HUES48 (cell line): ENCODE measurements at regions not wholly inside any gene's neighbourhood (a gene's known extent, or its start where the extent isn't known, plus 50 kb on each side); places are given as distances from the start of the nearest gene placed in this dataset.
A peak's percentile ranks its signal among the peaks of the same experiment; 100 is the strongest.
"Not testable (repeated sequence)": the region's sequence is repeated elsewhere in the genome, so short reads cannot be mapped to it uniquely, and the experiment has no call there.

Experiments used
- H3K27ac ChIP-seq: one replicate; pipeline ENCODE4 v1.7.0; 2013; ENCODE audit warnings: low read depth, low read length, inconsistent platforms
- H3K27me3 ChIP-seq: 2 replicates; pipeline ENCODE4 v1.6.1; 2013; ENCODE audit warnings: mild to moderate bottlenecking, low read length; ENCODE audit not compliant: control insufficient read depth, insufficient read depth
- H3K36me3 ChIP-seq: 2 replicates; pipeline ENCODE4 v1.6.1; 2013; ENCODE audit warnings: low read length; ENCODE audit not compliant: control insufficient read depth, insufficient read depth
- H3K4me1 ChIP-seq: 2 replicates; pipeline ENCODE4 v1.6.1; 2013; ENCODE audit warnings: mild to moderate bottlenecking, low read length; ENCODE audit not compliant: control insufficient read depth, insufficient read depth
- H3K4me3 ChIP-seq: 2 replicates; pipeline ENCODE4 v1.5.1; 2013; ENCODE audit warnings: mild to moderate bottlenecking, low read depth, low read length
- H3K9ac ChIP-seq: 2 replicates; pipeline ENCODE4 v1.6.1; 2013; ENCODE audit warnings: mild to moderate bottlenecking, low read depth, low read length, moderate library complexity
- H3K9me3 ChIP-seq: 2 replicates; pipeline ENCODE4 v1.6.1; 2013; ENCODE audit warnings: low read length; ENCODE audit not compliant: control insufficient read depth, insufficient read depth

DNA sequence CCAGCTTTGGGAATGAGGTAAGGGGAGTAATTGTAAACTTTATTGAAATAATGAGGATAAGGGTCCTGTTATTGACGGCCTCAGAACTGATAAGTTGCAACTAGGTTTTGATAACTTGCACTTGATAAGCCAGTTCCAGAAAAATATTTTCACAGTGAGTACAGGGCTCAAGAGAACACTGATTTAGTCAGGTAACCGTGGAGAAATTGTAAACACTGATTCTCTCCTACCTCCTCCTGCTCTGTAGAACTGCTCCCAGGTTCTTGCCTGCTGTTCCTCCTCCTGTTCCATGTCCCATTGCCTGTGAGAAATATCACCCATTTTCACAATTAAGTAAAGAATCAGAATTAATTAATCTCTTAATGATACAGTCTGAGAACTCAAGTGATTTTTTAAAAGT lies 55.0 kb upstream of the CXXC4 start:
- Histone ChIP-seq H3K4me1 (peaks cover 16% of the 10 kb centered on the region), H3K4me3 (no peak overlapping the region), H3K9me3 (no peaks in the 10 kb centered on the region), H3K27ac (no peak overlapping the region), H3K27me3 (no peaks in the 10 kb centered on the region), H3K9ac (no peak overlapping the region), H3K36me3 (no peaks in the 10 kb centered on the region)

DNA sequence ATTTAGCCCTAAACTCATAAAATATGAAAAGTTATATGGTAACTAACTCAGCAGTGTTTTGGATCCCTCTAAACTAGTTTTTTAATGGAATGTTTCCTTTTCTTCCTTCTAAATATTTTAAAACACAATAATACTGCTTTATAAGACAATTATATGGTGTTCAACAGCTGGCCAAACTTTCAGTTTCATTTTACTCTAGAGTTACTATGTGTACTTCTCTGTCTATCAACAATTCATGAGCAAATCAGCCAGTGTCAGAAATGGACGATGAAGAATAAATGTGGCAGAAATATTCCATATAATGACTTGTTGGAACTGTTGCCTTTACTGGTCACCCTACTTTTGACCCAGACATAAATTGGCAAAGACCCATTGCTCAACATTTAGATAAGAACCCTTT lies 64.8 kb upstream of the CXXC4 start:
- H3K9ac ChIP-seq: no peak overlapping the region
- no peaks in the 10 kb centered on the region for H3K36me3 ChIP-seq
- H3K9me3 ChIP-seq: no peaks in the 10 kb centered on the region
- H3K27me3 ChIP-seq: no peaks in the 10 kb centered on the region
- H3K4me1 ChIP-seq: no peaks in the 10 kb centered on the region
- H3K4me3 ChIP-seq: no peak overlapping the region
- H3K27ac ChIP-seq: no peak overlapping the region

DNA sequence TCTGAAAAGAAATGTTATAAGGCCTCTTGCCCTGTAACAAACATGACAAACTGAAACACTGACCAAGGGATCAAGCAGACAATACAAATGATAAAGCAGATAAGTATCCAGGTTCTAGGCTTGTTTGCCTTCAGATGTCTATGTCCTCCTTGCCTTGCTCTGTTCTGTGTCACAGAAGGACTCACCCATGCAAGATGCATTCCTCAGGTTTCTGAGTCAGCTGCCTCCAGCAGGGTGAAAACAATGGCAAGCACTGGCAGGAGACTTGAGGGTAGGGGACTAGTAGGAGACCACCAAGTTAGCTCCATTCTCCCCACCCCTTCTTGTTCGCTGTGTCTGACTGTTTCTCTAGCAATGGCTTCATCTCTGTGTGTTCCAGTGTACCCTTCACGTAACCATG lies 76.6 kb upstream of the CXXC4 start:
- H3K36me3 ChIP-seq: no peaks in the 10 kb centered on the region
- no peak overlapping the region for H3K9ac ChIP-seq
- H3K4me3 ChIP-seq: no peak overlapping the region
- no peaks in the 10 kb centered on the region for H3K27me3 ChIP-seq
- H3K27ac ChIP-seq: peak overlapping the region; percentile 3
- H3K9me3 ChIP-seq: no peaks in the 10 kb centered on the region
- peaks cover 6% of the 10 kb centered on the region; the same call in 1 of the 2 replicates for H3K4me1 ChIP-seq

DNA sequence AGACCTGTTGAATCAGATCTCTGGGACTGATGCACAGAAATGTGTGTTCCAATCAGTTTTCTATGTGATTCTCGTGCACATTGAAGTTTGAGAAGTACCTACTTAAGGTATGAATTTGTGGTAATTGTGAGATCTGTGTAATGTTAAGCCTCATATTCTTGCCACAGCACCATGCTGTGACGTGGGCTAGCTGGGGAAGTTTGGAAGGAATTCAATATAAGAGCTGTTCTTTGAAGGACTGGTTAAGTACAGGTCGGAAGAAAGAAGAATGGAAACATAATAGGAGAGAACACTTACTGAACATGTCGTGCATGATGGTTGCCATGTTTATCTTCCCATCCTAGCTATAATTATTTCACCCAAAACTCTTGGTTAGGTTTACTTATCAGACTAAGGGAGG lies 79.7 kb upstream of the CXXC4 start:
- H3K4me1 ChIP-seq: peaks cover 6% of the 10 kb centered on the region; the same call in 1 of the 2 replicates
- H3K36me3 ChIP-seq: no peaks in the 10 kb centered on the region
- no peaks in the 10 kb centered on the region for H3K27me3 ChIP-seq
- no peaks in the 10 kb centered on the region for H3K9me3 ChIP-seq
- H3K9ac ChIP-seq: no peak overlapping the region
- no peak overlapping the region for H3K4me3 ChIP-seq
- no peak overlapping the region for H3K27ac ChIP-seq

DNA sequence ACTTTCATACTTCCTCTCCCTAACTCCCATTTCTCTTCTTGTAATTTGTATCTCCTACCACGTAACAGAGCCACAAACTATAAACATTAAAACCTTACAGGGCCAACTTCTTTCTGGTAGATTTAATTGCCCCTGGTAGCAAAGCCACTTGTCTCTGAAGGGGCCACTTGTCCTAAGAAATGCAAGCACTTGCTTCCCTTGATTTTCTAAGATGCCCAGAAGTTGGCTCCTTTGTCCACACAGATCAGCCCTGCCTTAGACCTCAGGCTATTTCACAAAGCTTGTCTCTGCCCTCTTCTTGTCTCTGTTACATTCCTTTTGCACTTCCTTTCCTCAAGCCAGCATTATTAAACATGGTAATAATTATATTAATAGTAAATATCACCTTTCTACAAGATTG lies 80.6 kb upstream of the CXXC4 start:
- H3K4me3 ChIP-seq: no peak overlapping the region
- no peaks in the 10 kb centered on the region for H3K9me3 ChIP-seq
- H3K4me1 ChIP-seq: peaks cover 6% of the 10 kb centered on the region; the same call in 1 of the 2 replicates
- no peak overlapping the region for H3K9ac ChIP-seq
- H3K27me3 ChIP-seq: no peaks in the 10 kb centered on the region
- H3K27ac ChIP-seq: no peak overlapping the region
- no peaks in the 10 kb centered on the region for H3K36me3 ChIP-seq

DNA sequence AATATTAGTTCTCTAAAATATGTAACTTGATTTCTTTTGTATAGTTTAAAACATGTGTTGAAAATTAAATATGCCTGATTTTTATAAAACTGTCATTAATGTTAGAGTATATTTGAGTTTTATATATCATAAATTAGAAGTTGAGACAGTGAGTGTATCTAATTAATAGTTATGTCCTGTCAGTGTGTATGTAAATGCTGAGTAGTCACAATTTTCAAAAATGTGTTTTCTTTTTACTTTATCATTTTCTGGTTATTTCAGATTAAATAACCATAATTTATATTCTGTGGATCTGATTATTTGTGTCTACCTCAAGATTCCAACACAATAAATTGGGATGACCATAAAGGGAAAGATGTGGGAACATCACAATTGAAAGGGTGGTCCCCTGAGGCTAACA lies 82.7 kb upstream of the CXXC4 start:
- H3K9ac ChIP-seq: no peak overlapping the region
- no peaks in the 10 kb centered on the region for H3K4me1 ChIP-seq
- H3K36me3 ChIP-seq: no peaks in the 10 kb centered on the region
- no peaks in the 10 kb centered on the region for H3K9me3 ChIP-seq
- no peaks in the 10 kb centered on the region for H3K27me3 ChIP-seq
- H3K27ac ChIP-seq: no peak overlapping the region
- no peak overlapping the region for H3K4me3 ChIP-seq

DNA sequence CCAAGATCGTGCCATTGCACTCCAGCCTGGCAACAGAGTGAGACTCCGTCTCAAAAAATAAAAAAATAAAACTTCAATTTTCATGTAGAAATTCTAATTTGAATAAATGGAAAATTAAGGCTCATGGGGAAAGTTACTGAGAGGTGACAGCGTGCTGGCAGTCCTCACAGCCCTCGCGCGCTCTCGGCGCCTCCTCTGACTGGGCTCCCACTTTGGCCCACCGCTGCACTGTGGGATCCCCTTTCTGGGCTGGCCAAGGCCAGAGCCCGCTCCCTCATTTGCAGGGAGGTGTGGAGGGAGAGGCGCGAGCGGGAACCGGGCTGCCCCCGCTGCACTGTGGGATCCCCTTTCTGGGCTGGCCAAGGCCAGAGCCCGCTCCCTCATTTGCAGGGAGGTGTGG lies 86.8 kb upstream of the CXXC4 start:
- not testable (repeated sequence) for H3K9me3 ChIP-seq, H3K36me3 ChIP-seq, H3K27ac ChIP-seq, H3K27me3 ChIP-seq, H3K9ac ChIP-seq, H3K4me3 ChIP-seq, H3K4me1 ChIP-seq

DNA sequence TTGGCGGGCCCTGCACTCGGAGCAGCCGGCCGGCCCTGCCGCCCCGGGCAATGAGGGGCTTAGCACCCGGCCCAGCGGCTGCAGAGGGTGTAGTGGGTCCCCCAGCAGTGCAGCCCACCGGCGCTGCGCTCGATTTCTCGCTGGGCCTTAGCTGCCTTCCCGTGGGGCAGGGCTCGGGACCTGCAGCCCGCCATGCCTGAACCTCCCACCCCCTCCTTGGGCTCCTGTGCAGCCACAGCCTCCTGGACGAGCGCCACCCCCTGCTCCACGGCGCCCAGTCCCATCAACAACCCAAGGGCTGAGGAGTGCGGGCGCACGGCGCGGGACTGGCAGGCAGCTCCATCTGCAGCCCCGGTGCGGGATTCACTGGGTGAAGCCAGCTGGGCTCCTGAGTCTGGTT lies 87.4 kb upstream of the CXXC4 start:
- H3K36me3 ChIP-seq, H3K27ac ChIP-seq, H3K9ac ChIP-seq, H3K27me3 ChIP-seq, H3K4me1 ChIP-seq, H3K4me3 ChIP-seq, H3K9me3 ChIP-seq: not testable (repeated sequence)

DNA sequence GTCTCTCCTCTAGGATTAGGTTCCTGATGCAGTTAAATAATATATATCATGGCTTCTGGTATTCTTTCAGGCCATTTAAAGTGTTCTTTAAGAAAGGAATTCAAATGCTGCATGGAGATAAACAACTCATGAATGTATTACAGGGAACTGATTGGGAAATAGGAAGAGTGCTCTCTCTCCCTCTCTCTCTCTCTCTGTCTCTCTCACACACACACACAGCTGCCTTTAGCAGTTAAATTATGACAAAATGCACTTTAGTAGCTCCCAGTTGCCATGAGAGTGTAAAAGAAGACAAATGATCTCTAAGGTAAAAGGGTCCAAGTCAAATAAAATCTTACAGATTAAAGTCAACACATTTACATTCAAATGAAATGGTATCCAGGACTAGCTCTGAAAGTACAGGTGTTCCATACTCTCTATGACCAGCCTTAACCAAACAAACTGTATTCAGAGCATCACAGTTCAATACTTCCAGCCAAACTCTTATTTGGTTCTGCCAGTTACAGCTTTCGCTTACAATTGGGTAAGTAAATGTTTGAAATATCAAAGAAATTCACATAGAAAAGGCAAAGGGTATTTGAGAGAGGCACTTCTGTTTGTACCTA lies 94.7 kb upstream of the CXXC4 start:
- no peaks in the 10 kb centered on the region for H3K36me3 ChIP-seq
- H3K27me3 ChIP-seq: no peaks in the 10 kb centered on the region
- H3K9me3 ChIP-seq: no peaks in the 10 kb centered on the region
- H3K4me1 ChIP-seq: peaks cover 31% of the 10 kb centered on the region
- H3K9ac ChIP-seq: no peak overlapping the region
- H3K27ac ChIP-seq: no peak overlapping the region
- H3K4me3 ChIP-seq: no peak overlapping the region

DNA sequence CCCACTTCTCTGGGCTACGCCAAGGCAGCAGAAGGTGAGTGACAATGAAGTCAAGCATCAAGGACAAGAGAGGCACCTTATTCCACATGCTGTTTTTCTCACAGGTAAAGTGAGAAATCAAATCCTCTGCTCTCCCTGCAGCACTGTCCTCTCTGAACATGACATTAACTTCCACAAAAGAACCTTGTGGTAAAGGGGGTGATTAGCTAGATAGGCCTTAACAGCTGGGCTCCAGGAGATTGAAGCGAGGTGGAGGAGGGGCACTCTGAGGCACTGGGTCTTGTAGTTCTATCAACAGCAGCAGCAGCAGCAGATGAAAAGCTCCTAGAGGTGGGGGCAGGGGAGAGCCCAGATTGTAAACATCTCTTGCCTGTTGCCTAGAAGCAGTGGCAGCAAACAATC lies 96.8 kb upstream of the CXXC4 start:
- H3K4me1 ChIP-seq: peaks cover 31% of the 10 kb centered on the region
- no peaks in the 10 kb centered on the region for H3K27me3 ChIP-seq
- H3K36me3 ChIP-seq: no peaks in the 10 kb centered on the region
- peak overlapping the region; percentile 29 for H3K4me3 ChIP-seq
- peak overlapping the region; percentile 78 for H3K27ac ChIP-seq
- no peak overlapping the region for H3K9ac ChIP-seq
- no peaks in the 10 kb centered on the region for H3K9me3 ChIP-seq

DNA sequence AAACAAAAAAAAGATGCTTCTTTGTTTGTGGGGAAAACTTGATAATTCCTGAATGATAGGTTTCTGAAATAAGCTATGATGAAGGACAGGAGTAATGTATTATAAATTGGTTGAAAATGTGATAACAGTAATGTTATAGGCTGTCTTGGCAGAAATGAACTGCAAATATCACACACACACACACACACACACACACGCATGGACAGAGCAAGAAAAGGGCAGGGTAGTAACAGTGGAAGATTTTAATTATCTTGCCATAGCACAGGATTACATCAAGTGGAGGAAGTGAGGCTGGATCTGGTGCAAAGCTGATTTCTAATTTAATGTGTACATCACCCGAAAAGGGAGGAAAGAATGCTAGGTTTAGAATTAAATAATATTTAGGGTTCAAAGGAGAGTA lies 97.5 kb upstream of the CXXC4 start:
- Histone ChIP-seq H3K4me3 (no peak overlapping the region), H3K9ac (no peak overlapping the region), H3K27me3 (no peaks in the 10 kb centered on the region), H3K36me3 (no peaks in the 10 kb centered on the region), H3K9me3 (no peaks in the 10 kb centered on the region), H3K4me1 (peaks cover 31% of the 10 kb centered on the region), H3K27ac (peak overlapping the region; percentile 78)

DNA sequence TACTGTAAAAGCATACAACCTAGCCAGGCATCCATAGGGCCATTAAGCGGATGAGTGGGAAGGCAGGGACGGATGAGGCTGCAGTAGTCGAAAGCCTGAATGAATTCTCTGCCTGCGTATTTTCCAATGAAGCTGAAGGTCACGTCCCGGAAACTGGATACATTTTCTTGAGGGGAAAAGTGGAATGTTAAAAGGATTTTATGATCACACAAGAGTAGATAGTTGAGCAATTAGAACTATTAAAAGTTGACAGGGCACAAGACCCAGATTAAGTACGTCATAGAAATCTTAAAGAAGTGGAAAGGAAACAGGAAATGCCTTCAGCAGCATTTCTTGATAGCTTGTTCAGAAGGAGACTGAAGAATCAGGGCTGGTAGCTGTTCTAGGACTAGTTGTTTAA lies 98.3 kb upstream of the CXXC4 start:
- H3K9me3 ChIP-seq: no peaks in the 10 kb centered on the region
- no peak overlapping the region for H3K4me3 ChIP-seq
- peaks cover 31% of the 10 kb centered on the region for H3K4me1 ChIP-seq
- no peaks in the 10 kb centered on the region for H3K36me3 ChIP-seq
- no peak overlapping the region for H3K9ac ChIP-seq
- no peaks in the 10 kb centered on the region for H3K27me3 ChIP-seq
- no peak overlapping the region for H3K27ac ChIP-seq
